GM19372 (cell line): ENCODE measurements at regions not wholly inside any gene's neighbourhood (a gene's known extent, or its start where the extent isn't known, plus 50 kb on each side); places are given as distances from the start of the nearest gene placed in this dataset.

Experiments used
- ATAC-seq: cut with Tn5 transposase; IDR thresholded peaks from one replicate; pipeline ENCODE4 v1.9.1; 2021; ENCODE audit warnings: mild to moderate bottlenecking, low read depth, moderate library complexity; ENCODE audit not compliant: unreplicated experiment

GRCh38 chr5:82855893-82856550 is 221.2 kb downstream of the TMEM167A start:
- no peak for ATAC-seq

GRCh38 chr5:82854956-82855355 is 222.2 kb downstream of the TMEM167A start:
- no peak for ATAC-seq

GRCh38 chr5:82851471-82851870 is 225.7 kb downstream of the TMEM167A start:
- no peak for ATAC-seq

- ATAC-seq: no peak
Measured at GRCh38 chr5:82850393-82850792, 226.8 kb downstream of the TMEM167A start.

GRCh38 chr5:82849885-82850284 is 227.3 kb downstream of the TMEM167A start:
- ATAC-seq: no peak

- no peak for ATAC-seq
Measured at GRCh38 chr5:82847562-82847961, 229.6 kb downstream of the TMEM167A start.

GRCh38 chr5:82839881-82840280 is 237.3 kb downstream of the TMEM167A start:
- no peak for ATAC-seq

GRCh38 chr5:82835488-82835887 is 241.7 kb downstream of the TMEM167A start:
- no peak for ATAC-seq

- ATAC-seq: no peak
Measured at GRCh38 chr5:82834151-82834550, 243.0 kb downstream of the TMEM167A start.

- ATAC-seq: no peak
Measured at GRCh38 chr5:82833277-82833676, 243.9 kb downstream of the TMEM167A start.

- no peak for ATAC-seq
Measured at GRCh38 chr5:82832445-82832844, 244.7 kb downstream of the TMEM167A start.

- no peak for ATAC-seq
Measured at GRCh38 chr5:82828211-82828610, 249.0 kb downstream of the TMEM167A start.

- ATAC-seq: no peak
Measured at GRCh38 chr5:82827651-82828050, 249.5 kb downstream of the TMEM167A start.

- no peak for ATAC-seq
Measured at GRCh38 chr5:82822634-82822927, 254.6 kb downstream of the TMEM167A start.

GRCh38 chr5:82821846-82822633 is 255.2 kb downstream of the TMEM167A start:
- no peak for ATAC-seq

- ATAC-seq: peak; percentile 69
Measured at GRCh38 chr5:82820961-82821845, 256.0 kb downstream of the TMEM167A start.

GRCh38 chr5:82820188-82820587 is 257.0 kb downstream of the TMEM167A start:
- peak; percentile 1 for ATAC-seq

GRCh38 chr5:82817897-82818676 is 259.1 kb downstream of the TMEM167A start:
- ATAC-seq: no peak

- no peak for ATAC-seq
Measured at GRCh38 chr5:82816926-82817325, 260.3 kb downstream of the TMEM167A start.

GRCh38 chr5:82815871-82816270 is 261.3 kb downstream of the TMEM167A start:
- ATAC-seq: no peak
